ENCODE measurements at regions not wholly inside any gene's neighbourhood (a gene's known extent, or its start where the extent isn't known, plus 50 kb on each side); places are given as distances from the start of the nearest gene placed in this dataset.

GRCh38 chr10:53463539-53463938, 691.0 kb upstream of the MBL2 start:
- no peak for DNase-seq (ENCODE audit: low read depth, low spot score)
- H3K9me3 Mint-ChIP-seq: peaks cover 6% of the 10 kb centered on the region
- peaks cover 2% of the 10 kb centered on the region for H3K36me3 Mint-ChIP-seq (ENCODE audit: low read depth)
- H3K27ac Mint-ChIP-seq (ENCODE audit: unreplicated experiment): no peak overlapping the region
- no peak overlapping the region for H3K4me3 Mint-ChIP-seq
- H3K4me1 Mint-ChIP-seq: peaks cover 4% of the 10 kb centered on the region
- no peaks in the 10 kb centered on the region for H3K27me3 Mint-ChIP-seq (ENCODE audit: low read depth)
- no peak for TF ChIP-seq CTCF (conservative IDR thresholded peaks at IDR 0.05)

DNA sequence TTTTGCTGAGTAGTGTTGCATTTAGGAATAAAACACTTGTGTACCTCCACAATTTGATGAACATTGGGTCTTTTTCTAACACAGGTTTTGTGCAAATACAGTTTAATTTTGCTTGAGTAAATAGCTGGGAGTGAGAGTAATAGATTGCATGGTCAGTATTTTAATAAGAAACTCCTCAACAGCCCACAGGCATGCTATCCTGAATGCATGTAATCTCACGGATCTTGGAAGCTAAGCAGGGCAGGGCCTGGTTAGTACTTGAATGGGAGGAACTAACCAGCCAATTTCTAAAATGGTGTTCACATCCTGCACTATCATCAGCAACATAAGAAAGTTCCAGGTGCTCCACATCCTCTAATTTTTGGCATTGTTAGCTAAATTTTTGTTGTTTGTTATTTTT, 685.4 kb upstream of the MBL2 start:
- H3K27me3 Mint-ChIP-seq (ENCODE audit: low read depth): no peaks in the 10 kb centered on the region
- no peak overlapping the region for H3K4me3 Mint-ChIP-seq
- no peaks in the 10 kb centered on the region for H3K36me3 Mint-ChIP-seq (ENCODE audit: low read depth)
- TF ChIP-seq CTCF (conservative IDR thresholded peaks at IDR 0.05): no peak
- H3K27ac Mint-ChIP-seq (ENCODE audit: unreplicated experiment): no peak overlapping the region
- no peaks in the 10 kb centered on the region for H3K4me1 Mint-ChIP-seq
- no peak for DNase-seq (ENCODE audit: low read depth, low spot score)
- H3K9me3 Mint-ChIP-seq: peaks cover 3% of the 10 kb centered on the region

DNA sequence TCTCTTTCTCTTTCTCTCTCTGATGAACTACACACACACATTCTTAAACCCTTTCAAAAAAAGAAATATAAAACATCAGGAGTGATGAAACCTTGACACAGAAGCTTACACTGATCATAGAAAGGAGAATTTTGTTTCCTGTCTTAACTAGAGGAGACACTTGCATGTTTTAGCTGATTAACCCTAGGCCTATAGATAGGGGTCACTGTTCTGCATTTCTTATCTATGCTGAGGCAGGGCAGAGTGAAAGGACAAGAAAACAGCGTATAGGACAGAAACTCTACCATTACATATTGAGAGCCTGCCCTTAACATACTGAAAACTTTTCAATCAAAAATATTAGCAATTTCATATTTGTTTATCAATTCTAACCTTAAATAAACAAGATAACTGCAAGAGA, 680.6 kb upstream of the MBL2 start:
- Mint-ChIP-seq H3K9me3 (peaks cover 5% of the 10 kb centered on the region), H3K36me3 (ENCODE audit: low read depth) (peaks cover 2% of the 10 kb centered on the region), H3K27me3 (ENCODE audit: low read depth) (no peaks in the 10 kb centered on the region), H3K27ac (ENCODE audit: unreplicated experiment) (no peak overlapping the region), H3K4me3 (no peak overlapping the region), H3K4me1 (no peaks in the 10 kb centered on the region)
- DNase-seq (ENCODE audit: low read depth, low spot score): no peak
- TF ChIP-seq CTCF (conservative IDR thresholded peaks at IDR 0.05): peak; percentile 45

DNA sequence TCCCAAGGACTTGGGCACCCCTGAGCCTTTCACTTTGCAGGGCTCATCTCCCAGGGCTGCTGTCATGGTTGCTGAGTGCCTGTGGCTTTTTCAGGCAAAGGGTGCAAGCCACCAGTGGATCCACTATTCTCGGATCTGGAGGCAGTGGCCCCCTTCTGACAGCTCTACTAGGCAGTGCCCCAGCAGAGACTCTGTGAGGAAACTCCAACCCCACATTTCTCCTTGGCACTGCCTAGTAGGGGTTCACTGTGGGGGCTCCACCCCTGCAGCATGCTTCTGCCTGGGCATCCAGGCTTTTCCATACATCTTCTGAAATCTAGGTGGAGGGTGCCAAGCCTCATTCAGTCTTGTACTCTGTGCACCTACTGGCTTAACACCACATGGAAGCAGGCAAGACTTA, 675.0 kb upstream of the MBL2 start:
- Mint-ChIP-seq H3K27ac (ENCODE audit: unreplicated experiment) (no peak overlapping the region), H3K4me3 (no peak overlapping the region), H3K36me3 (ENCODE audit: low read depth) (peaks cover 2% of the 10 kb centered on the region), H3K9me3 (peaks cover 6% of the 10 kb centered on the region), H3K4me1 (no peaks in the 10 kb centered on the region), H3K27me3 (ENCODE audit: low read depth) (no peaks in the 10 kb centered on the region)
- DNase-seq (ENCODE audit: low read depth, low spot score): no peak
- TF ChIP-seq CTCF (conservative IDR thresholded peaks at IDR 0.05): no peak

- DNase-seq (ENCODE audit: low read depth, low spot score): no peak
Observed at GRCh38 chr10:53441843-53442242, 669.3 kb upstream of the MBL2 start.

More at GRCh38 chr10:53441843-53442242, 669.3 kb upstream of the MBL2 start:
- Mint-ChIP-seq H3K9me3 (no peaks in the 10 kb centered on the region), H3K4me1 (peaks cover 9% of the 10 kb centered on the region), H3K27me3 (ENCODE audit: low read depth) (no peaks in the 10 kb centered on the region), H3K4me3 (no peak overlapping the region), H3K27ac (ENCODE audit: unreplicated experiment) (no peak overlapping the region), H3K36me3 (ENCODE audit: low read depth) (no peaks in the 10 kb centered on the region)
- no peak for TF ChIP-seq CTCF (conservative IDR thresholded peaks at IDR 0.05)

Data from neural crest cell (in vitro differentiated cells).